Right lobe of liver (tissue), 4 donors: ENCODE measurements at regions not wholly inside any gene's neighbourhood (a gene's known extent, or its start where the extent isn't known, plus 50 kb on each side); places are given as distances from the start of the nearest gene placed in this dataset.

Experiments used
- CTCF ChIP-seq, 4 donors: fragments of 200-600 bp in 3 of 4; fragments of 450-650 bp in 1 of 4; IDR thresholded peaks; one replicate each; pipeline versions ENCODE4 v1.5.1 to v1.8.0; 2016 to 2022; ENCODE audit warnings: antibody characterized with exemption in 4 of 4, mild to moderate bottlenecking in 2 of 4
- POLR2A ChIP-seq: fragments of 450-650 bp; IDR thresholded peaks from one replicate; pipeline ENCODE4 v1.6.1; 2017; ENCODE audit warnings: antibody characterized with exemption, mild to moderate bottlenecking
- donor health status: DM: no; HTN: no; CAD: no.
- donor health status: DM: no; HTN: no; CAD: no.
- donor health status: DM: no; HTN: yes; CAD: no.

GRCh38 chr2:46816151-46816845 is 99.3 kb downstream of the MCFD2 start:
- TF ChIP-seq CTCF (IDR thresholded peaks at IDR 0.05) (no peak), POLR2A (no peak)
